Mesodermal cell (in vitro differentiated cells): ENCODE measurements at regions not wholly inside any gene's neighbourhood (a gene's known extent, or its start where the extent isn't known, plus 50 kb on each side); places are given as distances from the start of the nearest gene placed in this dataset.

ENCODE experiments used
- H3K27ac ChIP-seq: 2 replicates; pipeline ENCODE4 v1.7.0; 2013; ENCODE audit warnings: mild to moderate bottlenecking, low read depth, low read length, moderate library complexity; ENCODE audit not compliant: severe bottlenecking
- H3K36me3 ChIP-seq: 2 replicates; pipeline ENCODE4 v1.7.1; 2013; ENCODE audit warnings: mild to moderate bottlenecking, low read length, moderate library complexity; ENCODE audit not compliant: control insufficient read depth, insufficient read depth
- H3K4me1 ChIP-seq: one replicate; pipeline ENCODE4 v1.7.1; 2013; ENCODE audit warnings: mild to moderate bottlenecking, low read length; ENCODE audit not compliant: insufficient read depth, control insufficient read depth, poor library complexity, severe bottlenecking
- H3K4me3 ChIP-seq: 2 replicates; pipeline ENCODE4 v1.7.0; 2013; ENCODE audit warnings: low read length, control low read depth, mild to moderate bottlenecking; ENCODE audit not compliant: insufficient read depth, poor library complexity, severe bottlenecking; ENCODE audit errors: extremely low read depth
- H3K9me3 ChIP-seq: 2 replicates; pipeline ENCODE4 v1.7.1; 2013; ENCODE audit warnings: mild to moderate bottlenecking, low read length, moderate library complexity; ENCODE audit not compliant: control insufficient read depth
- WGBS, 2 experiments: methylation state at CpG; one replicate each; pipeline ENCODE4 v1.1.5; 2013; ENCODE audit warnings: missing lambda C conversion rate in 2 of 2; ENCODE audit not compliant: insufficient coverage in 2 of 2; 5-methylcytosine and 5-hydroxymethylcytosine counted together

GRCh38 chr2:205849136-205849535 is 166.8 kb downstream of the NRP2 start:
- Histone ChIP-seq H3K9me3 (peaks cover 6% of the 10 kb centered on the region), H3K36me3 (no peaks in the 10 kb centered on the region), H3K4me3 (no peak overlapping the region), H3K4me1 (peaks cover 9% of the 10 kb centered on the region), H3K27ac (no peak overlapping the region)
- WGBS, 2 experiments = 100% methylated on average over 1 to 2 of the region's 5 CpGs

- WGBS, 2 experiments = 88 to 100% methylated on average over 3 of the region's 4 CpGs
- no peak overlapping the region for H3K4me3 ChIP-seq
- H3K9me3 ChIP-seq = peaks cover 3% of the 10 kb centered on the region
- H3K36me3 ChIP-seq = no peaks in the 10 kb centered on the region
- no peak overlapping the region for H3K27ac ChIP-seq
- peaks cover 9% of the 10 kb centered on the region for H3K4me1 ChIP-seq
These were observed 166.3 kb downstream of the NRP2 start for GRCh38 chr2:205848601-205849000.
